ENCODE measurements at regions not wholly inside any gene's neighbourhood (a gene's known extent, or its start where the extent isn't known, plus 50 kb on each side); places are given as distances from the start of the nearest gene placed in this dataset.

- TF ChIP-seq CTCF (IDR thresholded peaks at IDR 0.05) (no peak), POLR2A (IDR thresholded peaks at IDR 0.05) (no peak)
Measured at GRCh38 chr16:65372171-65372570, 250.3 kb upstream of the CDH11 start.

Data from uterus (tissue), 2 donors.